ENCODE measurements at regions not wholly inside any gene's neighbourhood (a gene's known extent, or its start where the extent isn't known, plus 50 kb on each side); places are given as distances from the start of the nearest gene placed in this dataset.

DNA sequence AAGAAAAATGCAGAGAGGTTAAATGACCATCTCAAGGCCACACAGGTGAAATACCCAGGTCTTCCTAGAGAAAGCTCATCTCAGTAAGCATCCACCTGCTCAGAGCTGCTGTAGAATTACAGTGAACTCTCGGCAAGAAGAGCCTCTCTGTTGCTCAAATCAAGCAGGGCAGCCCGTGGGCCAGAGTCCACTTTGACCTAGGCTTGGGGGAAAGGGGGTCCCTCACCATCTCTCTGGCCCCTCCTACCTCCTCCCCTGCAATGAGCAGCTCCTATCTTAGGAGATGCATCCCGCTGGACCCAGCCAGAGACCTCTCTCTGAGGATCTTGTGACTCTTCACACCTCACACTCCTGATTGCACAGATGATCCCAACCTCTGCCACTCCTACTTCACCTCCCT lies 364.7 kb downstream of the PTPRU start:
- TF ChIP-seq POLR2A (IDR thresholded peaks at IDR 0.05; ENCODE audit: low read depth, low read length) (no peak), CTCF (IDR thresholded peaks at IDR 0.05 in 2 of 3, conservative IDR thresholded peaks at IDR 0.05 in 1 of 3; ENCODE audit: control insufficient read depth in 2 of 3, extremely low read depth in 1 of 3, insufficient read depth in 1 of 3, low read depth in 3 of 3, low read length in 3 of 3) (no peak), ESRRA (IDR thresholded peaks at IDR 0.05; ENCODE audit: low read length) (no peak), JUNB (IDR thresholded peaks at IDR 0.05) (no peak), CEBPB (IDR thresholded peaks at IDR 0.05; ENCODE audit: borderline replicate concordance in 1 of 2, low read depth in 2 of 2, low read length in 2 of 2) (no peak), EZH2 (IDR thresholded peaks at IDR 0.05; ENCODE audit: borderline replicate concordance, control insufficient read depth, low read depth, low read length) (no peak), USF2 (IDR thresholded peaks at IDR 0.05; ENCODE audit: borderline replicate concordance, low read depth, low read length) (no peak)
- TF ChIP-seq, protein P1, sequence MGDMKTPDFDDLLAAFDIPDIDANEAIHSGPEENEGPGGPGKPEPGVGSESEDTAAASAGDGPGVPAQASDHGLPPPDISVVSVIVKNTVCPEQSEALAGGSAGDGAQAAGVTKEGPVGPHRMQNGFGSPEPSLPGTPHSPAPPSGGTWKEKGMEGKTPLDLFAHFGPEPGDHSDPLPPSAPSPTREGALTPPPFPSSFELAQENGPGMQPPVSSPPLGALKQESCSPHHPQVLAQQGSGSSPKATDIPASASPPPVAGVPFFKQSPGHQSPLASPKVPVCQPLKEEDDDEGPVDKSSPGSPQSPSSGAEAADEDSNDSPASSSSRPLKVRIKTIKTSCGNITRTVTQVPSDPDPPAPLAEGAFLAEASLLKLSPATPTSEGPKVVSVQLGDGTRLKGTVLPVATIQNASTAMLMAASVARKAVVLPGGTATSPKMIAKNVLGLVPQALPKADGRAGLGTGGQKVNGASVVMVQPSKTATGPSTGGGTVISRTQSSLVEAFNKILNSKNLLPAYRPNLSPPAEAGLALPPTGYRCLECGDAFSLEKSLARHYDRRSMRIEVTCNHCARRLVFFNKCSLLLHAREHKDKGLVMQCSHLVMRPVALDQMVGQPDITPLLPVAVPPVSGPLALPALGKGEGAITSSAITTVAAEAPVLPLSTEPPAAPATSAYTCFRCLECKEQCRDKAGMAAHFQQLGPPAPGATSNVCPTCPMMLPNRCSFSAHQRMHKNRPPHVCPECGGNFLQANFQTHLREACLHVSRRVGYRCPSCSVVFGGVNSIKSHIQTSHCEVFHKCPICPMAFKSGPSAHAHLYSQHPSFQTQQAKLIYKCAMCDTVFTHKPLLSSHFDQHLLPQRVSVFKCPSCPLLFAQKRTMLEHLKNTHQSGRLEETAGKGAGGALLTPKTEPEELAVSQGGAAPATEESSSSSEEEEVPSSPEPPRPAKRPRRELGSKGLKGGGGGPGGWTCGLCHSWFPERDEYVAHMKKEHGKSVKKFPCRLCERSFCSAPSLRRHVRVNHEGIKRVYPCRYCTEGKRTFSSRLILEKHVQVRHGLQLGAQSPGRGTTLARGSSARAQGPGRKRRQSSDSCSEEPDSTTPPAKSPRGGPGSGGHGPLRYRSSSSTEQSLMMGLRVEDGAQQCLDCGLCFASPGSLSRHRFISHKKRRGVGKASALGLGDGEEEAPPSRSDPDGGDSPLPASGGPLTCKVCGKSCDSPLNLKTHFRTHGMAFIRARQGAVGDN (IDR thresholded peaks at IDR 0.05): no peak
